Adrenal gland (tissue), 9 donors: ENCODE measurements at regions not wholly inside any gene's neighbourhood (a gene's known extent, or its start where the extent isn't known, plus 50 kb on each side); places are given as distances from the start of the nearest gene placed in this dataset.
"Not testable (repeated sequence)": the region's sequence is repeated elsewhere in the genome, so short reads cannot be mapped to it uniquely, and the experiment has no call there.

ENCODE experiments used
- DNase-seq, 7 donors: peaks; one replicate each; pipeline ENCODE4 v3.0.0-alpha.2; 2019 to 2020
- H3K27ac ChIP-seq, 5 donors: fragments of 200-600 bp; sonication (generic) in 4 of 5; 1 replicate in 3 of 5; 2 replicates in 2 of 5; pipeline versions ENCODE4 v1.5.1 to v1.8.0; 2016 to 2020; ENCODE audit warnings: mild to moderate bottlenecking in 1 of 5
- H3K27me3 ChIP-seq: fragments of 200-600 bp; 2 replicates; pipeline ENCODE4 v1.8.0; 2021
- H3K36me3 ChIP-seq, 2 donors: fragments of 200-600 bp; replicated peaks in 1 of 2; 1 replicate in 1 of 2; 2 replicates in 1 of 2; pipeline versions ENCODE4 v1.5.1 to v1.8.0; 2018 to 2022
- H3K4me1 ChIP-seq, 2 donors: fragments of 200-600 bp; replicated peaks in 1 of 2; 1 replicate in 1 of 2; 2 replicates in 1 of 2; pipeline versions ENCODE4 v1.5.1 to v1.8.0; 2018 to 2021
- H3K4me3 ChIP-seq, 4 donors: fragments of 200-600 bp; sonication (generic) in 3 of 4; one replicate each; pipeline ENCODE4 v1.5.1; 2016 to 2018
- H3K9me3 ChIP-seq, 3 donors: fragments of 200-600 bp; sonication (generic) in 1 of 3; replicated peaks in 1 of 3; 1 replicate in 2 of 3; 2 replicates in 1 of 3; pipeline versions ENCODE4 v1.5.1 to v1.8.0; 2016 to 2021
- CTCF ChIP-seq, 6 experiments: fragments of 450-650 bp in 4 of 6; fragments of 200-600 bp in 2 of 6; sonication (generic) in 1 of 6; IDR thresholded peaks; 1 replicate in 5 of 6; 2 replicates in 1 of 6; pipeline versions ENCODE4 v1.5.1 to v1.8.0; 2016 to 2021; ENCODE audit warnings: antibody characterized with exemption in 6 of 6, mild to moderate bottlenecking in 2 of 6, moderate library complexity in 1 of 6
- POLR2A ChIP-seq, 2 donors: fragments of 450-650 bp; IDR thresholded peaks; one replicate each; pipeline ENCODE4 v1.6.1; 2017; ENCODE audit warnings: antibody characterized with exemption in 2 of 2, mild to moderate bottlenecking in 2 of 2, moderate library complexity in 1 of 2
- WGBS, 4 donors: extraction: QIAGEN DNeasy Blood & Tissue Kit in 2 of 4; methylation state at CpG; one replicate each; pipeline versions ENCODE4 v1.1.5 to v1.1.7; 2013 to 2017; 5-methylcytosine and 5-hydroxymethylcytosine counted together
- intact Hi-C, 2 donors: fragments of 100-400 bp; cut with DNase I; formaldehyde crosslinking; loops; one replicate each; pipeline versions ENCODE4 v1.14.1 to v1.15.0; 2022 to 2023
- donor health status: healthy with polysubstance abuse.
- donor health status: Bipolar disorder and iron deficiency.
- donor health status: DM: yes; HTN: yes; CAD: no.
- donor health status: DM: no; HTN: no; CAD: no.
- donor health status: DM: no; HTN: no; CAD: no.

- H3K36me3 ChIP-seq = no peaks in the 10 kb centered on the region
- WGBS, 4 donors = 78 to 93% (median 87%) methylated on average over 1 of the region's 1 CpG
- H3K4me3 ChIP-seq = no peak overlapping the region
- no peak overlapping the region for H3K27ac ChIP-seq
- intact Hi-C loops = no loop called here
- H3K27me3 ChIP-seq = no peaks in the 10 kb centered on the region
- DNase-seq = no peak
- H3K4me1 ChIP-seq = no peaks in the 10 kb centered on the region
- TF ChIP-seq POLR2A (IDR thresholded peaks at IDR 0.05) (no peak), CTCF (IDR thresholded peaks at IDR 0.05) (no peak)
- H3K9me3 ChIP-seq = no peaks in the 10 kb centered on the region
These were observed 165.8 kb downstream of the ZIC4 start for GRCh38 chr3:147240581-147240980.

GRCh38 chr3:147237991-147238390 lies 168.4 kb downstream of the ZIC4 start:
- DNase-seq = no peak
- Histone ChIP-seq H3K36me3 (no peaks in the 10 kb centered on the region), H3K4me1 (no peaks in the 10 kb centered on the region), H3K9me3 (no peaks in the 10 kb centered on the region), H3K27me3 (no peaks in the 10 kb centered on the region), H3K27ac (no peak overlapping the region), H3K4me3 (no peak overlapping the region)
- TF ChIP-seq POLR2A (IDR thresholded peaks at IDR 0.05) = no peak
- TF ChIP-seq CTCF (IDR thresholded peaks at IDR 0.05) = no peak
- intact Hi-C loops = no loop called here
- 61 to 73% (median 70%) methylated on average over 4 of the region's 4 CpGs for WGBS, 4 donors

- H3K27ac ChIP-seq, H3K36me3 ChIP-seq, intact Hi-C loops, DNase-seq, H3K27me3 ChIP-seq, H3K9me3 ChIP-seq, H3K4me3 ChIP-seq, H3K4me1 ChIP-seq: not testable (repeated sequence)
- WGBS, 4 donors = 63 to 72% (median 67%) methylated on average over 3 of the region's 3 CpGs
These were observed 174.4 kb downstream of the ZIC4 start for GRCh38 chr3:147231980-147232379.

- H3K4me3 ChIP-seq = no peak overlapping the region
- no peak for TF ChIP-seq POLR2A (IDR thresholded peaks at IDR 0.05)
- no peak for TF ChIP-seq CTCF (IDR thresholded peaks at IDR 0.05)
- no peaks in the 10 kb centered on the region for H3K4me1 ChIP-seq
- intact Hi-C loops = no loop called here
- 84 to 97% (median 90%) methylated on average over 2 of the region's 2 CpGs for WGBS, 4 donors
- H3K36me3 ChIP-seq = no peaks in the 10 kb centered on the region
- no peak for DNase-seq
- no peaks in the 10 kb centered on the region for H3K9me3 ChIP-seq
- no peak overlapping the region for H3K27ac ChIP-seq
- H3K27me3 ChIP-seq = no peaks in the 10 kb centered on the region
These were observed 175.2 kb downstream of the ZIC4 start for GRCh38 chr3:147231111-147231510.

GRCh38 chr3:147222291-147222690 lies 184.1 kb downstream of the ZIC4 start:
- no peak for DNase-seq
- Histone ChIP-seq H3K9me3 (no peaks in the 10 kb centered on the region), H3K27me3 (no peaks in the 10 kb centered on the region), H3K4me3 (no peak overlapping the region), H3K4me1 (no peaks in the 10 kb centered on the region), H3K36me3 (no peaks in the 10 kb centered on the region), H3K27ac (no peak overlapping the region)
- TF ChIP-seq POLR2A (IDR thresholded peaks at IDR 0.05) (no peak), CTCF (IDR thresholded peaks at IDR 0.05) (no peak)
- WGBS, 4 donors = 32 to 73% (median 65%) methylated on average over 1 of the region's 1 CpG
- intact Hi-C loops = no loop called here
